ENCODE measurements at regions not wholly inside any gene's neighbourhood (a gene's known extent, or its start where the extent isn't known, plus 50 kb on each side); places are given as distances from the start of the nearest gene placed in this dataset.

DNA sequence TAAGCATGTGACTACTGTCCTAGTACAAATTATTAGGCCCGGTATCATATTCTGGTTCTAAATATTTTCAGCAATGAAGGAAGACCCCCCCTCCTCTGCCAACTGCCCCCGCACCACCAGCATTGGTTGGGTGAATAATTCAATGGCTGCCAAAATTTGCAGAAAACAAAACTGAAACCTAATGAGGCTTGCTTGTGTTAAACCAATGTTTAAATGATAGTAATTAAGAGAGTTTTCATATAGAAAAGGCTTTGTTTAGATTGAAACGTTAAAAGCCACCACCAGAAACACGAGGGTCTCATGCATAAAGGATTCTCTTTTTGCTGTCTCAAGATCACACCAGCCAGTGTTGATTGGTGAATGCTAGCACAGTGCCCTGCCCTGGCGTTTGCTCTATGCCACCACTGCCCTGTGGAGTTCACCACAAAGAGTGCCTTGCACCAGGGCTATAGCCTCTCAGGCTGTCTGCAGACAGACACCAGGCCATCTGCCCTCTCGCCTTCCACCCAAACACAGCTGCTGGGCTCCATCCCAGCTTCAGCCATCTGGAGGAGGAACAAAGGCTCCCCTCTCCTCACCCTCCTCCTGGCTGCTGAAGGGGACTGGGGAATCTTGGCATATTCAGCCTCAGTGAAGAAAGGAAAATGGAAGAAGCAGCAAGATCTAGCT is 200.3 kb upstream of the PFN2 start:
- TF ChIP-seq EZH2phosphoT487 (IDR thresholded peaks at IDR 0.05; ENCODE audit: insufficient read depth, low read depth) (no peak), EZH2 (IDR thresholded peaks at IDR 0.05; ENCODE audit: insufficient read depth, poor library complexity, severe bottlenecking) (no peak)
- peaks cover 13% of the 10 kb centered on the region; the same call in 1 of the 2 replicates for H3K4me1 ChIP-seq (ENCODE audit: insufficient read depth)
- H3K4me2 ChIP-seq (ENCODE audit: unreplicated experiment) = no peak overlapping the region
- H3K9me3 ChIP-seq (ENCODE audit: low read depth) = no peaks in the 10 kb centered on the region
- no peak overlapping the region for H3K4me3 ChIP-seq
- no peaks in the 10 kb centered on the region for H3K79me2 ChIP-seq (ENCODE audit: insufficient read depth)
- no peak overlapping the region for H3K27ac ChIP-seq
- no peaks in the 10 kb centered on the region for H3F3A ChIP-seq (ENCODE audit: insufficient read depth)
- no peak overlapping the region for H2AFZ ChIP-seq
- H3K9ac ChIP-seq = no peak overlapping the region
- H3K27me3 ChIP-seq (replicated peaks; ENCODE audit: insufficient read depth) = no peaks in the 10 kb centered on the region
- no peaks in the 10 kb centered on the region for H4K20me1 ChIP-seq (ENCODE audit: insufficient read depth)
- 74 to 76% methylated on average over 6 of the region's 6 CpGs for WGBS, 2 experiments (ENCODE audit: low coverage in 1 of 2, low lambda C conversion rate in 2 of 2, missing lambda C conversion rate in 2 of 2)
- no peaks in the 10 kb centered on the region for H3K9me2 ChIP-seq (ENCODE audit: insufficient read depth)
- H3K36me3 ChIP-seq (ENCODE audit: low read depth) = no peaks in the 10 kb centered on the region
- in situ Hi-C loops (cut with MboI) = no loop called here
- no peak for DNase-seq

DNA sequence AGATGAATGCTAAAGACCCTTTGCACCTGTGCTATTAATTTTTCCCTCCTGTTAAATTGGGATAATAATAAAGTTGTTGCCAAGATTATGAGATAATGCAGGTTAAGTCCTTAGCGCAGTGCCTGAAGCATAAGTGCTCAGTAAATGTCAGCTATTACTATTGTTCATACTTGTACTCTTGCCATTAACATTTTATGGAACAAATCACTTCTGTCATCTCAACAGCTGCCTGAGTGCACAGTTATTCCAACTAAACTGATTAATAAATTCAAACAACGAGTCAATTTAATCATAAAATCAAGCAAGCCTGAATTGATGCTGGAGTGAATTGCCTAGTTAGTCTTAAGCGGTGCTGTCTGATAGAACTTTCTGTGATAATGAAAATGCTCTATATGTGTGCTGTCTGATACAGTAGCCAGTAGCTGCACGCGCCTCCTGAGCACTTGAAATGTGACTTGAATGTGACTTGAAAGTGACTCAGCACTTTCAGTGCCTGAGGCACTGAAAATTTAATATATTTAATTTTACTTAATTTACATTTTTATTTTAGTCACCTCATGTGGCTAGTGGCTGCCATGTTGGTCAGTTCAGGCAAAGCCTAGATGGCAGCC is 198.7 kb upstream of the PFN2 start:
- peak; percentile 49 for DNase-seq
- no peak overlapping the region for H2AFZ ChIP-seq
- no peak overlapping the region for H3K4me2 ChIP-seq (ENCODE audit: unreplicated experiment)
- H4K20me1 ChIP-seq (ENCODE audit: insufficient read depth) = no peaks in the 10 kb centered on the region
- H3K79me2 ChIP-seq (ENCODE audit: insufficient read depth) = no peaks in the 10 kb centered on the region
- in situ Hi-C loops (cut with MboI) = no loop called here
- H3K9me2 ChIP-seq (ENCODE audit: insufficient read depth) = no peaks in the 10 kb centered on the region
- no peak overlapping the region for H3K27ac ChIP-seq
- H3K4me1 ChIP-seq (ENCODE audit: insufficient read depth) = peaks cover 13% of the 10 kb centered on the region; the same call in 1 of the 2 replicates
- TF ChIP-seq EZH2 (IDR thresholded peaks at IDR 0.05; ENCODE audit: insufficient read depth, poor library complexity, severe bottlenecking) = no peak
- no peak for TF ChIP-seq EZH2phosphoT487 (IDR thresholded peaks at IDR 0.05; ENCODE audit: insufficient read depth, low read depth)
- H3K36me3 ChIP-seq (ENCODE audit: low read depth) = no peaks in the 10 kb centered on the region
- 61 to 65% methylated on average over 5 of the region's 5 CpGs for WGBS, 2 experiments (ENCODE audit: low coverage in 1 of 2, low lambda C conversion rate in 2 of 2, missing lambda C conversion rate in 2 of 2)
- H3K4me3 ChIP-seq = no peak overlapping the region
- no peak overlapping the region for H3K9ac ChIP-seq
- no peaks in the 10 kb centered on the region for H3K27me3 ChIP-seq (replicated peaks; ENCODE audit: insufficient read depth)
- no peaks in the 10 kb centered on the region for H3F3A ChIP-seq (ENCODE audit: insufficient read depth)
- no peaks in the 10 kb centered on the region for H3K9me3 ChIP-seq (ENCODE audit: low read depth)

DNA sequence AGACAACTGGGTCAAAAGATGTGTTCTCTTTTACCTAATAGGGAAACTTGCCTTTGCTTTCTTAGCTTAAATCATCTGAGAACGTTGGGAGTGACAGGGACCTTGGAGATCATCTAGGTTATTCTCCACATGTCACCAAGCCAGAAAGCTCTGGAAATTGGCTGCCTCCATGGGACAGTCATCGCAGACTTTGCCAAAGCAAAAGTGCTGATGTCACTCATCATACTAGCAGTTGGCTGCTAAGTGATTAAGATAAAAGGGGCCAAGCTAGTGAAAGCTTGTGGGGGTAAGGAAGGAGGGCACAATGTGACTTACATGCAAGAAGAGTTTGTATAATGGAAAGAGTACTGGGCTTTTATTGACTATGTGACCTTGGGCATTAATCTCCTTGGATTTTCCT is 198.0 kb upstream of the PFN2 start:
- in situ Hi-C loops (cut with MboI) = no loop called here
- H3K9me2 ChIP-seq (ENCODE audit: insufficient read depth) = no peaks in the 10 kb centered on the region
- H3F3A ChIP-seq (ENCODE audit: insufficient read depth) = no peaks in the 10 kb centered on the region
- H3K79me2 ChIP-seq (ENCODE audit: insufficient read depth) = no peaks in the 10 kb centered on the region
- H3K9me3 ChIP-seq (ENCODE audit: low read depth) = no peaks in the 10 kb centered on the region
- no peaks in the 10 kb centered on the region for H4K20me1 ChIP-seq (ENCODE audit: insufficient read depth)
- H3K27me3 ChIP-seq (replicated peaks; ENCODE audit: insufficient read depth) = no peaks in the 10 kb centered on the region
- TF ChIP-seq EZH2phosphoT487 (IDR thresholded peaks at IDR 0.05; ENCODE audit: insufficient read depth, low read depth) = no peak
- WGBS, 2 experiments (ENCODE audit: low coverage in 1 of 2, low lambda C conversion rate in 2 of 2, missing lambda C conversion rate in 2 of 2) = 10 to 11% methylated on average over 2 of the region's 2 CpGs
- no peaks in the 10 kb centered on the region for H3K36me3 ChIP-seq (ENCODE audit: low read depth)
- peaks cover 13% of the 10 kb centered on the region; the same call in 1 of the 2 replicates for H3K4me1 ChIP-seq (ENCODE audit: insufficient read depth)
- H3K27ac ChIP-seq = no peak overlapping the region
- no peak overlapping the region for H2AFZ ChIP-seq
- no peak overlapping the region for H3K4me3 ChIP-seq
- DNase-seq = peak; percentile 83
- H3K9ac ChIP-seq = no peak overlapping the region
- H3K4me2 ChIP-seq (ENCODE audit: unreplicated experiment) = no peak overlapping the region

DNA sequence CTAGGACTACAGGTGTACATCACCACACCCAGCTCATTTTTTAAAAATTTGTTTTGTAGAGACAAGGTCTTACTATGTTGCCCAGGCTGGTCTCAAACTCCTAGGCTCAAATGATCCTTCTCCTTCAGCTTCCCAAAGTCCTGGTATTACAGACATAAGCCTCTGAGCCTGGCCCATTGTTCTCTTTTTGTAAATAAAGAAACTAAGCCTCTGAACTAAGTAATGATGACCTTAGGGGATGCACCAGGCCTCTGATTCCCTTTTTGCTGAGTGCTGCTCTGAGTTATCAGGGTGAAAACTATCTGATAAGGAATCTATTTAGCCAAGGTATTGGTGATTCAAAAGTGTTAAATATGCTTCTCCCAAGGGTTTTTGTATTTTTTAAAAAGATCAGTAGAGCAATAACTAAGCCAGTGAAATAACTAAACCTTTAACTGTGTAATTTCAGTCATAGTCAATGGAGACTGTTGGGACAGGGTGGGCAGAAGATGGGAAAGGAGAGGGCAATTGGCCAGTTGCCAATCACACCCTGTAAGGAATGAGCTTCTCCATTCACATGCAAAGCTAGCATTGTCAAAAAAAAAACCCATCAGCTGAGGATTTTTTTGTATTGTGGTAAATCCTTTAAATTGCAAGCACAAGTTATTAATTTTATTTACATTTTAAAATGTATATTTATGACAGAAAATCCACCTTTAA is 194.8 kb upstream of the PFN2 start:
- H4K20me1 ChIP-seq (ENCODE audit: insufficient read depth) = no peaks in the 10 kb centered on the region
- H2AFZ ChIP-seq = no peak overlapping the region
- DNase-seq = no peak
- H3K9me2 ChIP-seq (ENCODE audit: insufficient read depth) = no peaks in the 10 kb centered on the region
- H3K9me3 ChIP-seq (ENCODE audit: low read depth) = no peaks in the 10 kb centered on the region
- H3K4me3 ChIP-seq = no peak overlapping the region
- no peaks in the 10 kb centered on the region for H3F3A ChIP-seq (ENCODE audit: insufficient read depth)
- no peak for TF ChIP-seq EZH2phosphoT487 (IDR thresholded peaks at IDR 0.05; ENCODE audit: insufficient read depth, low read depth)
- TF ChIP-seq EZH2 (IDR thresholded peaks at IDR 0.05; ENCODE audit: insufficient read depth, poor library complexity, severe bottlenecking) = no peak
- H3K9ac ChIP-seq = no peak overlapping the region
- no peaks in the 10 kb centered on the region for H3K27me3 ChIP-seq (replicated peaks; ENCODE audit: insufficient read depth)
- no peaks in the 10 kb centered on the region for H3K36me3 ChIP-seq (ENCODE audit: low read depth)
- H3K27ac ChIP-seq = no peak overlapping the region
- H3K79me2 ChIP-seq (ENCODE audit: insufficient read depth) = no peaks in the 10 kb centered on the region
- in situ Hi-C loops (cut with MboI) = no loop called here
- H3K4me2 ChIP-seq (ENCODE audit: unreplicated experiment) = no peak overlapping the region
- H3K4me1 ChIP-seq (ENCODE audit: insufficient read depth) = peaks cover 13% of the 10 kb centered on the region; the same call in 1 of the 2 replicates
